ENCODE measurements at regions not wholly inside any gene's neighbourhood (a gene's known extent, or its start where the extent isn't known, plus 50 kb on each side); places are given as distances from the start of the nearest gene placed in this dataset.
"Not testable (repeated sequence)": the region's sequence is repeated elsewhere in the genome, so short reads cannot be mapped to it uniquely, and the experiment has no call there.

- no peak for DNase-seq (ENCODE audit: low spot score)
Measured at GRCh38 chr2:106339609-106340008, 128.6 kb downstream of the RGPD3 start.

GRCh38 chr2:106339132-106339531, 129.1 kb downstream of the RGPD3 start:
- no peak for DNase-seq (ENCODE audit: low spot score)

- DNase-seq (ENCODE audit: low spot score) = no peak
Measured at GRCh38 chr2:106338043-106338442, 130.2 kb downstream of the RGPD3 start.

GRCh38 chr2:106336737-106337136, 131.5 kb downstream of the RGPD3 start:
- no peak for DNase-seq (ENCODE audit: low spot score)

- DNase-seq (ENCODE audit: low spot score) = no peak
Measured at GRCh38 chr2:106336108-106336507, 132.1 kb downstream of the RGPD3 start.

- no peak for DNase-seq (ENCODE audit: low spot score)
Measured at GRCh38 chr2:106334802-106335201, 133.4 kb downstream of the RGPD3 start.

- not testable (repeated sequence) for DNase-seq (ENCODE audit: low spot score)
Measured at GRCh38 chr2:106333253-106333873, 134.8 kb downstream of the RGPD3 start.

- DNase-seq (ENCODE audit: low spot score) = no peak
Measured at GRCh38 chr2:106332054-106332453, 136.2 kb downstream of the RGPD3 start.

- not testable (repeated sequence) for DNase-seq (ENCODE audit: low spot score)
Measured at GRCh38 chr2:106330384-106331261, 136.5 kb upstream of the UXS1 start.

- DNase-seq (ENCODE audit: low spot score) = no peak
Measured at GRCh38 chr2:106323337-106324013, 129.4 kb upstream of the UXS1 start.

- no peak for DNase-seq (ENCODE audit: low spot score)
Measured at GRCh38 chr2:106322281-106322680, 128.2 kb upstream of the UXS1 start.

GRCh38 chr2:106320439-106320838, 126.3 kb upstream of the UXS1 start:
- DNase-seq (ENCODE audit: low spot score) = not testable (repeated sequence)

- DNase-seq (ENCODE audit: low spot score) = no peak
Measured at GRCh38 chr2:106316915-106317314, 122.8 kb upstream of the UXS1 start.

- no peak for DNase-seq (ENCODE audit: low spot score)
Measured at GRCh38 chr2:106314444-106314843, 120.3 kb upstream of the UXS1 start.

GRCh38 chr2:106311041-106311370, 116.9 kb upstream of the UXS1 start:
- DNase-seq (ENCODE audit: low spot score) = no peak

- no peak for DNase-seq (ENCODE audit: low spot score)
Measured at GRCh38 chr2:106307860-106308259, 113.8 kb upstream of the UXS1 start.

GRCh38 chr2:106306387-106306786, 112.3 kb upstream of the UXS1 start:
- DNase-seq (ENCODE audit: low spot score) = no peak

- DNase-seq (ENCODE audit: low spot score) = no peak
Measured at GRCh38 chr2:106304612-106305184, 110.6 kb upstream of the UXS1 start.

GRCh38 chr2:106299696-106300095, 105.6 kb upstream of the UXS1 start:
- no peak for DNase-seq (ENCODE audit: low spot score)

GRCh38 chr2:106296182-106296815, 102.2 kb upstream of the UXS1 start:
- DNase-seq (ENCODE audit: low spot score) = no peak

GRCh38 chr2:106294182-106294581, 100.1 kb upstream of the UXS1 start:
- DNase-seq (ENCODE audit: low spot score) = no peak

- no peak for DNase-seq (ENCODE audit: low spot score)
Measured at GRCh38 chr2:106293271-106293783, 99.2 kb upstream of the UXS1 start.
